ENCODE measurements at regions not wholly inside any gene's neighbourhood (a gene's known extent, or its start where the extent isn't known, plus 50 kb on each side); places are given as distances from the start of the nearest gene placed in this dataset.

DNA sequence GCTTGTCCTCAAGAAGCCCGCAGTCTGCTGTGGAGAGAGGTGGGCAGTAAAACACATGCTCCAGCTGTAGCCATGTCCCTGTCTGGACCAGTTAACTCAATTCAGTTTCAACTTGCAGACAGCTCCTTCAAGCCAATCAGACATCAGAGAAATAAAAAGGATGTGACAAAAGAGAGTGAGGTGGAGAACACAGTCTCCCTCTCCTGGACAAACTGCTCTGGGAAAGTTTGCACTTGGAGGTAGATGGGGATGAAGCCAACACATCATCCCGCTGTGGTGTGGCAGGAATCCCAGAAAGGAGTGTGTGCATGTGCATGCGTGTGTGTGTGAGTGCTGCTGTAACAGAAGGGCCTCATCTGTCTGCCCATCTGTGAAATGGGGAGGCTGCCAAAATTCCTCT is 358.6 kb upstream of the ASIC2 start:
- Histone ChIP-seq H3K9me3 (ENCODE audit: control insufficient read depth, insufficient read depth, low read length) (no peaks in the 10 kb centered on the region), H3K4me3 (ENCODE audit: insufficient read depth, low read depth, low read length) (no peak overlapping the region), H2AK5ac (ENCODE audit: low read depth, low read length) (no peak overlapping the region), H3K79me1 (ENCODE audit: low read depth in 1 of 2, low read length in 2 of 2) (no peaks in the 10 kb centered on the region), H3K9me1 (ENCODE audit: insufficient read depth, low read length) (no peaks in the 10 kb centered on the region), H2BK5ac (ENCODE audit: low read depth, low read length, poor library complexity, severe bottlenecking) (no peak overlapping the region), H4K91ac (ENCODE audit: insufficient read depth, low read depth, low read length) (no peak overlapping the region), H3K27ac (ENCODE audit: insufficient read depth, low read length) (no peak overlapping the region), H3K23ac (ENCODE audit: low read depth, low read length) (no peak overlapping the region), H2BK20ac (ENCODE audit: low read depth, low read length) (no peak overlapping the region), H3K27me3 (ENCODE audit: control insufficient read depth, insufficient read depth, low read length) (no peaks in the 10 kb centered on the region), H4K5ac (ENCODE audit: low read depth, low read length) (no peak overlapping the region), H3K18ac (ENCODE audit: low read depth, low read length) (no peak overlapping the region), H3K9ac (ENCODE audit: low read depth, low read length) (no peak overlapping the region), H3K4ac (ENCODE audit: low read depth, low read length) (no peak overlapping the region), H2AK9ac (replicated peaks; ENCODE audit: low read depth, low read length, poor library complexity) (no peak overlapping the region), H3K56ac (ENCODE audit: extremely low read depth, insufficient read depth, low read length) (no peak overlapping the region), H4K20me1 (ENCODE audit: insufficient read depth, low read length) (no peaks in the 10 kb centered on the region), H2BK15ac (ENCODE audit: low read depth, low read length) (no peak overlapping the region), H3K14ac (replicated peaks; ENCODE audit: low read depth, low read length) (no peak overlapping the region), H4K8ac (ENCODE audit: low read depth in 2 of 2, low read length in 2 of 2) (no peak overlapping the region), H2BK120ac (ENCODE audit: low read depth, low read length) (no peak overlapping the region), H3K4me1 (ENCODE audit: control insufficient read depth, insufficient read depth, low read length) (no peaks in the 10 kb centered on the region), H3K36me3 (ENCODE audit: control insufficient read depth, insufficient read depth, low read length) (no peaks in the 10 kb centered on the region), H2AFZ (replicated peaks; ENCODE audit: low read length, poor library complexity) (no peak overlapping the region), H3K4me2 (ENCODE audit: low read depth, low read length) (no peak overlapping the region)
- in situ Hi-C loops (cut with MboI; ENCODE audit: low sequenced_read_pairs) (no loop called here), dilution Hi-C loops (cut with HindIII; ENCODE audit: low sequenced_read_pairs, unreplicated experiment) (no loop called here), intact Hi-C loops (cut with micrococcal nuclease) (no loop called here)
- WGBS, 2 experiments (ENCODE audit: extremely low coverage in 2 of 2, insufficient read length in 1 of 2), result 60% methylated on average over 1 of the region's 3 CpGs; no CpG with 5 or more reads in 1 of the 2 experiments
- CTCF ChIA-PET, result interaction anchor here (1.0 kb wide), 1 partner anchor 8 kb away, joined by 3 read pairs; no protein-coding TSS in a partner anchor
- DNase-seq, result peak; percentile 2
- BruUV-seq (replicated peaks), result no TSS peak
- no peak for TF ChIP-seq RFX5 (IDR thresholded peaks at IDR 0.05; ENCODE audit: low read depth, low read length)
- TF ChIP-seq MAZ (IDR thresholded peaks at IDR 0.05; ENCODE audit: borderline replicate concordance, low read depth, low read length), result no peak
- TF ChIP-seq, protein P1, sequence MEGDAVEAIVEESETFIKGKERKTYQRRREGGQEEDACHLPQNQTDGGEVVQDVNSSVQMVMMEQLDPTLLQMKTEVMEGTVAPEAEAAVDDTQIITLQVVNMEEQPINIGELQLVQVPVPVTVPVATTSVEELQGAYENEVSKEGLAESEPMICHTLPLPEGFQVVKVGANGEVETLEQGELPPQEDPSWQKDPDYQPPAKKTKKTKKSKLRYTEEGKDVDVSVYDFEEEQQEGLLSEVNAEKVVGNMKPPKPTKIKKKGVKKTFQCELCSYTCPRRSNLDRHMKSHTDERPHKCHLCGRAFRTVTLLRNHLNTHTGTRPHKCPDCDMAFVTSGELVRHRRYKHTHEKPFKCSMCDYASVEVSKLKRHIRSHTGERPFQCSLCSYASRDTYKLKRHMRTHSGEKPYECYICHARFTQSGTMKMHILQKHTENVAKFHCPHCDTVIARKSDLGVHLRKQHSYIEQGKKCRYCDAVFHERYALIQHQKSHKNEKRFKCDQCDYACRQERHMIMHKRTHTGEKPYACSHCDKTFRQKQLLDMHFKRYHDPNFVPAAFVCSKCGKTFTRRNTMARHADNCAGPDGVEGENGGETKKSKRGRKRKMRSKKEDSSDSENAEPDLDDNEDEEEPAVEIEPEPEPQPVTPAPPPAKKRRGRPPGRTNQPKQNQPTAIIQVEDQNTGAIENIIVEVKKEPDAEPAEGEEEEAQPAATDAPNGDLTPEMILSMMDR (conservative IDR thresholded peaks at IDR 0.05; ENCODE audit: low read depth, low read length), result no peak
- no peak for TF ChIP-seq RAD21 (IDR thresholded peaks at IDR 0.05; ENCODE audit: low read length)
- TF ChIP-seq CEBPB (IDR thresholded peaks at IDR 0.05; ENCODE audit: low read depth, low read length), result no peak
- TF ChIP-seq MAFK (IDR thresholded peaks at IDR 0.05; ENCODE audit: low read depth, low read length), result no peak
- TF ChIP-seq BHLHE40 (IDR thresholded peaks at IDR 0.05; ENCODE audit: low read depth, low read length), result no peak
- TF ChIP-seq SMC3 (IDR thresholded peaks at IDR 0.05; ENCODE audit: low read depth, low read length), result no peak
- TF ChIP-seq CHD1 (IDR thresholded peaks at IDR 0.05; ENCODE audit: low read depth, low read length), result no peak
- TF ChIP-seq FOS (IDR thresholded peaks at IDR 0.05; ENCODE audit: low read depth, low read length), result no peak
- TF ChIP-seq MXI1 (IDR thresholded peaks at IDR 0.05; ENCODE audit: borderline replicate concordance, low read depth, low read length), result no peak
- TF ChIP-seq POLR2A (IDR thresholded peaks at IDR 0.05; ENCODE audit: low read depth, low read length), result no peak
- no peak for TF ChIP-seq NFE2L2 (IDR thresholded peaks at IDR 0.05; ENCODE audit: low read depth, low read length)
- TF ChIP-seq, protein P2, sequence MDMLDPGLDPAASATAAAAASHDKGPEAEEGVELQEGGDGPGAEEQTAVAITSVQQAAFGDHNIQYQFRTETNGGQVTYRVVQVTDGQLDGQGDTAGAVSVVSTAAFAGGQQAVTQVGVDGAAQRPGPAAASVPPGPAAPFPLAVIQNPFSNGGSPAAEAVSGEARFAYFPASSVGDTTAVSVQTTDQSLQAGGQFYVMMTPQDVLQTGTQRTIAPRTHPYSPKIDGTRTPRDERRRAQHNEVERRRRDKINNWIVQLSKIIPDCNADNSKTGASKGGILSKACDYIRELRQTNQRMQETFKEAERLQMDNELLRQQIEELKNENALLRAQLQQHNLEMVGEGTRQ (IDR thresholded peaks at IDR 0.05; ENCODE audit: low read depth, low read length), result no peak
- TF ChIP-seq, protein P3, sequence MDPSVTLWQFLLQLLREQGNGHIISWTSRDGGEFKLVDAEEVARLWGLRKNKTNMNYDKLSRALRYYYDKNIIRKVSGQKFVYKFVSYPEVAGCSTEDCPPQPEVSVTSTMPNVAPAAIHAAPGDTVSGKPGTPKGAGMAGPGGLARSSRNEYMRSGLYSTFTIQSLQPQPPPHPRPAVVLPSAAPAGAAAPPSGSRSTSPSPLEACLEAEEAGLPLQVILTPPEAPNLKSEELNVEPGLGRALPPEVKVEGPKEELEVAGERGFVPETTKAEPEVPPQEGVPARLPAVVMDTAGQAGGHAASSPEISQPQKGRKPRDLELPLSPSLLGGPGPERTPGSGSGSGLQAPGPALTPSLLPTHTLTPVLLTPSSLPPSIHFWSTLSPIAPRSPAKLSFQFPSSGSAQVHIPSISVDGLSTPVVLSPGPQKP (IDR thresholded peaks at IDR 0.05; ENCODE audit: borderline replicate concordance, low read depth, low read length), result no peak
- no peak for TF ChIP-seq RCOR1 (IDR thresholded peaks at IDR 0.05; ENCODE audit: insufficient replicate concordance, low read length)
- no peak for ATAC-seq (ENCODE audit: low read depth)
- POLR2A ChIA-PET (ENCODE audit: unreplicated experiment), result no interaction called here

Measured in IMR-90 (cell line).